Stimulated activated CD4-positive, alpha-beta T cell treated with anti-CD3 and anti-CD28 coated beads, Interleukin-12 subunit alpha, Interleukin-12 subunit beta, amount 100 ng/mL, for 4 hours (primary cell): ENCODE measurements at regions not wholly inside any gene's neighbourhood (a gene's known extent, or its start where the extent isn't known, plus 50 kb on each side); places are given as distances from the start of the nearest gene placed in this dataset.
"Not testable (repeated sequence)": the region's sequence is repeated elsewhere in the genome, so short reads cannot be mapped to it uniquely, and the experiment has no call there.

Experiments used
- DNase-seq: peaks from one replicate; pipeline ENCODE4 v3.0.0-alpha.2; 2020

DNA sequence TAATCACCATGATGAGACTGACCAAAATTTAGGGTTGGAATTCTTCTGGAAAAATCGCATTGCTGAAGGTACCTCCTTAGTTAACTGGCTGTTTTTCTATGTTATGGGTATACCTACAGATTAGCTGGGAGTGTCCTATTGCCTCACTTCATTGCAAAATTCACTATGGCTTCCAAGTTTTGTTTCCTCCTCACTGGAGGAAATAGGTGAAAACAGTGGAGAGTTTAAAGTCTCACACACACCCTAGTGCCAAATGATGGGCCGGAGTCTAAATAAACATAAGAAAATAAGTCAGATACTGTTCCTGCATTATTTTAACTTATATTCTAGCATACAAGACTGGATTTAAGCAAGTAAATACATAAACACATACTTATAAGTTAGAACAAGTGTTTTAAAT is 98.2 kb downstream of the AHR start:
- DNase-seq = no peak

DNA sequence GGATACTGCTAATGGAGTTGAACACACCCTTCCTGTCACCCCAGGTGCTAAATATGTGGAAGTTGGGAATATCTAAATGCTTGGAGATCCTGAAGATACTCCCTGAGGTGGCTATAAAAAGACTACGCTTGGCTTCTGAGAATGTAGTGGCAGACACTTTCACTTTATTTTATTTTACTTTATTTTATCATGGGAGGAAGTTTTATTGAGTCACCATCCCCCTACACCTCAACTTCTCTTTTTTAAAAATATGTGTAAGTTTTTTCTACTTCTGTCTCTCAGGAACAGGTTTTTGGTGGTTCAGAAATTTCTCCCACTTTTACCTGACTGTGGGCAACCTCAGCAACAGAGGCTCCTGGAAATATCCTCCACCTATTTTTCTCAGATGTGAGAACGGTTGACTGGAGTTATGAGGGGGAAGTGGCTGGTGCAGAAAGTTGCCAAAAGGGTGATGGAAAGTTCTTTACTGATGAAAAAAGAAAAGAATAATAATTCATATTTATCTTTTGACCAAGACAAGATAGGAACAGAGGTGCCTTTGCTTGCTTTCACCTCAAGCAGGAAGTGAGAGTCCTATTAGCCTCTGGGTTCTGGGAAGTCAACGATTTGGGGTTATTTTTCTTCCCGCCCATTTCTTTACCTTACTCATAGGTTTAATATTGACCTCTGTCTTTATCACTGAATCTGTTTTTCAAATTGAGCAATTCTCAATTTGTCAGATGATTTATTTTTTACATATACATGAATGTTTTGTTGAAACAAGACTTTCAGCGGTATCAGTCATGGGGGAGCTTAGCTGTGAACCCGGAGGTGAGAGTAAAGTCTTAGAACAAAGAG is 103.6 kb downstream of the AHR start:
- DNase-seq = no peak

DNA sequence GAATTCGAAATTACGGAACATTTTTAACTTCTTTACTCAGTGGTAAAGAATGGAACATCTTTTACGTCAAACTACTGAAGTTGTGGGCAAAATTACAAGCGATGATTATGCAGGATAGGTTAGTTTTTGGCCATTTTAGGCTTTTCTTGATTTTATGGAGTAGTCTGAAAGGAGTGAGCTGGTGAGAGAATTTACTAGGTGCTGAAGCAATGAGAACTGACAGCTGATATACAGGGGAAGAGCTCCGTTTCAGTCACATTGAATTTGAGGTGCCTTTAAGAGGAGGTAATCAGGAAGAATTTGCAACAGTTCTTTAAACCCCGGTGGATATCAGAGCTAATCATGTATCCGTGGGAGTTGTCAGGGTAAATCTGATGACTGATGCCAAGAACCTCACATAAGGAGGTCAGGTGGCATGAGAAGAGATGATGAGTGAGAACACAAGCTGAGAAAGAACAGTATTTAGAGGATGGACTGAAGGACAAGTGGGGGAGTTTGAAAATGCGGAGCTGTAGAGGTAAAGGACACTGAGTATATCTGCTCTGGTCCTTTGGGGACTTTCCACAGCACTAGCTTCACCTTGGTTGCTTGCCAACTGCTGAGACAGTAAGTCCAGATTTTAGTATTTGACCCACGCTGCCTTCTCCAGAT is 104.3 kb downstream of the AHR start:
- no peak for DNase-seq

DNA sequence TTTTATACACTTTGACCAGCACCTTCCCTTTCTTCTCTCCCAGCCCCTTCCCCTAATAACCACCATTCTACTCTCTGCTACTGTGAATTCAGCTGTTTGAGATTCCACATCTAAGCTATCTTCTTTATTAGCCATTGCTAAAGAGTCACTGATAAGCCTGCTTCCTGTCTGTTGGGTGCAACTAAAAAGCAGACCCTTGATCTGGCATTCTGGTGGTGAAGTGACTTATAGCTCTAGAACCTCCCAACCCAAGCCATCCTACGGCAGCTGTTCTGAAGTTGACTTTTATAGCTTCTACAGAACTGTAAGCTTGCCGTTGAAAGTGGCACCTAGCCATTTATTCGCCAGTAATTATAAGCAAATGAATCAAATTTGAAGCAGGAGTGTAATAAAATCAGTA is 105.6 kb downstream of the AHR start:
- DNase-seq = no peak

DNA sequence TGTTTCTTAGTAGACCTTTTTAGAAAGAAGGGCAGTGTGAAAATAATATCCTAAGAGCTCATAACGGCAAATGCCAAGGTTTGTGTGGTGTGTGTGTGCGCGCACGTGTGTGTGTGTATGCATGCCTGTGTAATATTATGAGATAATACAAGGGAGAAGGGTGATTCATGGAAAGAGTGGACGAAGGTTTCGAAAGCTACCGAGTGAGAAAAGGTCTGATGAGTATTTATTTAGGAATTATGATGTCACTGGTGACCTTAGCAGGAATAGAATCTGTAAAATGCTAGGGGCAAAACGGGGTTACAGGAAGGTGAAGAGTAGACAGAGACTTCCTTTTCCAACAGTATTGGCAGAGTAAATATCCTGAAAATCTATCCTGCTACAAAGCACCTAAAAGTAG is 107.3 kb downstream of the AHR start:
- no peak for DNase-seq

DNA sequence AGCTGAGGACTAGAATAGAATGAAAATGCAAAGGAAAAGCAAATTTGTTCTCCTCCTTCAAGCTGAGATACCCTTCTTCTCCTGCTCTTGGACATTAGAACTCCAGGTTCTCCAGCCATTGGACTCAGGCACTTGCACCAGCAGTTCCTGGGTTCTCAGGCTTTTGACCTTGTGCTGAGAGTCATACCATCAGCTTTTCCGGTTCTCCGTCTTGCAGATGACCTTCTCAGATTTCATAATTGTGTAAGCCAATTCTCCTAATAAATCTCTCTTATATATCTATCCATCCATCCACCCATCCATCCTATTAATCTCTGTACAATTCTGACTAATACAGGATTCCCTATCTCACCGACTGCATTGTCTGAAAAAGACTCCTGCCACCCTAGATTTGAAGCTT is 108.3 kb downstream of the AHR start:
- no peak for DNase-seq

DNA sequence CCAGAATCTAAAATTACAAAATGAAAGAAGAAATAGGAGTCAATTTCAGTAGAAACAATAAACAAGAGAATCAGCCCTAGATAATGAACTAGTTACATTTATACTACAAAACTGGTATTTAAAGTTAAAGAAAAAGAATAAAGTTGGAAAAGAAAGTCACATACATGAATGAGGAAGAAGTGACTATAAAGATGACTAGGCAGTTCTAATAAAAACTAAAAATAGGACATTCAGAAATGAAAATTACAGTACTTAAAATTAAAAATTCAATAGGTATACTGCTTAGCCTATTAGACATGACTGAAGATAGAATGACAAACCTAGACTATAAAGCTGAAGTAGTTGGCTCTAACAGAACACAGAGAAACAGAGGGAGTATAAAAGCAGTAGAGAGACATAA is 108.8 kb downstream of the AHR start:
- DNase-seq = no peak

DNA sequence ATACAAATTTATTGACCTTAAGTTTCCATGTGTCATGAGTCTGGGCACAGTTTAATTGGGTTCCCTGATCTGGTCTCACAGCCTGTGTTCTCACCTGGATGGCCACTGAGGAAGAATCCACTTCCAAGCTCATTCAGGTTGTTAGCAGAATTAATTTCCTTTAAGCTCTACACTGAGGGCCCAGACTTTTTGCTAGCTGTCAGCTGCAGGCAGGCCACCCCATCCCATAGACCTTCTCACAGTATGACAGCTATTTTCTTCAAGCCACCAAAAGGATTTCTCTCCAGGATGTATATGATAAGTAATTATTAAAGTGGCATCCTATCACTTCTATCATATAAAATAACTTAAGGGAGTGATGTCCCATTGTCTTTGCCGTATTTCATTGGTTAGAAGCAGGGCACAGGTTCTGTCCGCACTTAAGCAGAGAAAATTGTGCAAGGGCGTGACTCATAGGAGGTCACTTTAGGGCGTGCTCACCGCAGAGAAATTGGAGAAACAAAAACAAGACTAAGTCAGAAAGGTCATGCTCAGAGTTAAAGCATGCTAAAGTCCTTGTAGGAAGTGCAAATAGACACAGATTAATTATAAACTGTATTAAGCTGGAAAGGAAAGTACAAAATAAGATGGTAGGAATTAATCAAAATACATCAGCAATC is 109.9 kb downstream of the AHR start:
- no peak for DNase-seq

DNA sequence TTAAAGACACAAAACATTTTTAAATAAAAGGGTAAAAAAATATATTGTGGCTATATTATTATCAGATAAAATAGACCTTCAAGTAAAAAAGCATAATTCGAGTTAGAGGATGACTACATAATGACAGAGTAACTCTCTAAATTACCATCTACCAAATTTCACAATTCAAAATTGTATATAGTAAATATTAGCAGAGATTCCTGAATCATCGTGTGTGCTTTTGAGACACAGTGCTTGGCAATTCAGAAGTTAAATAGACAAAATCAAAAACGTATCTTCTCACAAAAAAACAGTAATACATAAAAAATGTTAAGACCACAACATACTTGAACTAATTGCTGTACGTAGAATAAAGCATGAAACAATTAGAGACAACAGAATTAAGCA is 110.4 kb downstream of the AHR start:
- DNase-seq = no peak

DNA sequence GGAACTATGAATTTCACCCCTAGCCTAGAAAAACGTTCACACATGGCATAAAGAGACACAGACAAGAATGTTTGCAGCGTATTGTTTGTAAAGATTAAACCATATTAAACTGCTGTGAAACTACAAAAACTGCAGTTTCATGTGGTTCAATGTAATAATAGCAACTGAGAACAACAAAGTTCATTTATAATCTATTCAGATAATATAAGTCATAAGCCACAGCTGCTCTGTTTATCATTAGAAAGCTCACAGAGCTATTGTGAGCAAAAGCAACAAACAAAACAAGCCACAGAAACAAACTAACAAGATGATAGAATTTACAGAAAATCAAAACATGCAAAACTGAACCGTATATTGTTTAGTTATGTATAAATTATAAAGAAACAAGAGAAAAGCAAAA is 113.5 kb downstream of the AHR start:
- no peak for DNase-seq

DNA sequence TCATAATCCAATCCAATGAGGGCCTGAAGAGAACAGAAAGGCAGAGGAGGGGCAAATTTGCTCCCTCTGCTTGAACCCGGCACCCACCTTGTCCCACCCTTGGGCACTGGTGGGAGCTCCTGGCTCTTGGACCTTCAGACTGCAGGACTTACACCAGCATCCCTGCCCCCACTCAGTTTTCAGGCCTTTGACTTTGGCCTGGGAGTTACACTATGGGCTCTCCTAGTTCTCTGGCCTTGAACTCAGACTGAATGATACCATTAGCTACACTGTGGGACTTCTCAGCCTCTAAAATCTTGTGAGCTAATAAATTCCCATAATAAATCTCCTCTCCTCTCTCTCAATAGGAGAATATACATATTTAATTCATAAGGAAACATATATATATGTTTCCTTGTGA is 114.4 kb downstream of the AHR start:
- DNase-seq = no peak

DNA sequence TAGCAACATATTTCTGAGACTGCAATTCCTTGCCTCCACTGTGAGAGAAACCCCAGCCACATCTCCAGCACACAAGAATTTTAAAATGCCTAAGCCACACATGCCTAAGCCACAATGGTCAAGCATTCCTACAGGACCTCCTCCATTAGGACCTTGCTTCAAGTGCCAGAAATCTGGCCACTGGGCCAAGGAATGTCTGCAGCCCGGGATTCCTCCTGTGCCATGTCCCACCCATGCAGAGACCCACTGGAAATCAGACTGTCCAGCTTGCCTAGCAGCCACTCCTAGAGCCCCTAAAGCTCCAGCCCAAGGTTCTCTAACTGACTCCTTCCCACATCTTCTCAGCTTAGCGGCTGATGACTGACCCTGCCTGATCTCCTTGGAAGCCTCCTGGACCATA is 117.5 kb downstream of the AHR start:
- no peak for DNase-seq

DNA sequence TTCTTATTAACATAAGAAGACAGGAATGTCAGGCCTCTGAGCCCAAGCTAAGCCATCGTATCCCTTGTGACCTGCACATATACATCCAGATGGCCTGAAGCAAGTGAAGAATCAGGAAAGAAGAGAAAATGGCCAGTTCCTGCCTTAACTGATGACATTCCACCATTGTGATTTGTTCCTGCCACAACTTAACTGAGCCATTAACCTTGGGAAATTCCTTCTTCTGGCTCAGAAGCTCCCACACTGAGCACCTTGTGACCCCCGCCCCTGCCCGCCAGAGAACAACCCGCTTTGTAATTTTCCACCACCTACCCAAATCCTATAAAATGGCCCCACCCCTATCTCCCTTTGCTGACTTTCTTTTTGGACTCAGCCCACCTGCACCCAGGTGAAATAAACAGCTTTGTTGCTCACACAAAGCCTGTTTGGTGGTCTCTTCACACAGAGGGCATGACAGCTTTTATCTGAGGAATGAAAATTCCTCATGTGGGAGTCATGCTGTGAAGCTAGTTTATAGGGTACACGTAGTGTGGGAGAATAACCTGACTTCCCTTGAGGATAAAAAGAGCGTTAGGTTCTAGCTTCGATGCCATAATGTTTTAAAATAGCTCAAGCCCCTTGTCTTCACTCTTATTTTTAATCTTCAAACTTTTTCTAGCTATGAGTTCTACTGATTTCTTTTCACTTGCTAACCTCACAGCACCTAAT is 122.0 kb downstream of the AHR start:
- DNase-seq = not testable (repeated sequence)

DNA sequence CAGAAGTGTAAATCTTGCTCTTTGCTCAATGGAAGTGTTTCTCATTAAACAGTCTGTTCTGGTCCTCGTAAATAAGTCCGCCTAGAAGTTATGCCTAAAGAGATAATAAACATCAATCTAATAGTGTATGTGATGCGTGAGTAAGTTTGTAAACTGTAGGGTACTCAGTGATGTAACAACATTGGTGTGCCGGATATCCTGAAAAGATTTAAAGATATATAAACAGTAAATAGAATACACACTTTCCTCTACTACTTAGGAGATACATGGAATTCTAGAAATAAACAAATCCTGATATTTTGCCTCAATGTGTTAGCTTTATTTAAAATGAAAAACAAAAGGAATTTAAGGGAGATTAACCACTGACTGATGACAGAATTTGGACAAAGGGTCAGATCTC is 123.5 kb downstream of the AHR start:
- no peak for DNase-seq

DNA sequence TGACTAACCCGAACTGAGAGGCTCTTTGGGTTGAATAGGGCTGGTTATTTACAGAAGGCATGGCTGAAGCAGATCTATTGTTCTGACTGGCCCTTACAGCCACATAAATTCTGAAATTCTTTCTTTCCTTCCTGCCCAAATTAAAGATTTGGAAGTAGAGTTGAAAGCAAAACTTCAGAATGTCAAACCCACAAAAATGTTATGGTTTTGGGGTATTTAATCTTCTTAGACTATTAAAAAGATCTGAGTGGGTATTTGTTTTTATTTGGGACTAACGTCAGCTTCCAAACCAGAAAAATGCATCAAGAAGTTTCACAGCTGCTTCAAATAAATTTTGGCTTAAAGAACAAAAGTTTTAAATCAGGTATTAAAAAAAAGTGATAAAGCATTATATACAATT is 124.5 kb downstream of the AHR start:
- no peak for DNase-seq

DNA sequence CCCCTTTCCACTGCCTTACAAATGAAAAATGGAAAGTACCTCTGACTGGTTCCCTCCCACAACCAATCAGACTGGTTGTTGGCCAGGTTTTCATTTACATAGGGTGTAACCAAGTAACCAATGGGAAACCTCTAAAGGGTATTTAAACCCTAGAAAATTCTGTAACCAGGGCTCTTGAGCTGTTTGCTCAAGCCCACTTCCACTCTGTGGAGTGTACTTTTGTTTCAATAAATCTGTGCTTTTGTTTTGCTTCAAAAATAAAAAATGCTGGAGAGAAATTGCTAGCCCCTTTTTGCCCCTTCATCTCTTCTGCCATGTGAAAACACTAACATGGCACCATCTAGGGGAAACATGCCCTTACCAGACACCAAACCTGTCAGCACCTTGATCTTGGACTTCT is 129.5 kb downstream of the AHR start:
- DNase-seq = no peak

DNA sequence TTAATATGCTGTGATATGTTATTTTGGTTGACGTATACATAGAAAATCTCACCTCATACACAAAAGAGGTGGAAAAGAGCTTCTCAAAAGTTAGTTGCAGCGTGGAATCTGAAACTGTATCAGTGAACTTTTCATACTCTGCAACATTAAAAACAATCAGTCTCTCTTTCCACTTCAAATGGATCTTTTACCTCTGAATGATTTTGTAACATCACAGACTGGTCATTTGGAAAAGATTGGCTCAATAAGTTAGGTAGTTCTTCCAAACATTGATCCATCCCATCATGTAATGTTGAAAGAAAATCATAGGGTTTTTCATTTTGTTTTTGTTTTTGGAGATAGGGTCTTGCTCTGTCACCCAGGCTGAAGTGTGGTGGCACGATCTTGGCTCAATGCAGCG is 131.1 kb downstream of the AHR start:
- DNase-seq = no peak

DNA sequence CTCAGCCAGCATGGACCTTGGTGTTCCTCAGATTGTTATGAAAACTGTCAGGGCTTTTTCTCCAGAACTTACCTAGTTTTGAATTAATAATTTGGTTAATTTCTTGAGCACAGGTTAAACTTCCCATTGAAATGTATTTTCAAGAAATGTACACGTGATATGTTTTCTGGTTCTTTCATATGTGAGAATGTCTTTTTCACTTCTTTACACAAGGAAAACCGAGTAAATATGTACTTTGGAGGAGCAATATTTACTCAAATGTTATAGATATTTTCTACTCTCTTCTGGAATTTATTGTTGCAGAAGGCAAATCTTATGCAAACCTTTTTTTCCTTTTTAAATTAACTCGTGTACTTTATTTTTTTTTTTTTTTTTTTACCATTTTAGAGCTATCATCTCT is 134.3 kb downstream of the AHR start:
- no peak for DNase-seq

DNA sequence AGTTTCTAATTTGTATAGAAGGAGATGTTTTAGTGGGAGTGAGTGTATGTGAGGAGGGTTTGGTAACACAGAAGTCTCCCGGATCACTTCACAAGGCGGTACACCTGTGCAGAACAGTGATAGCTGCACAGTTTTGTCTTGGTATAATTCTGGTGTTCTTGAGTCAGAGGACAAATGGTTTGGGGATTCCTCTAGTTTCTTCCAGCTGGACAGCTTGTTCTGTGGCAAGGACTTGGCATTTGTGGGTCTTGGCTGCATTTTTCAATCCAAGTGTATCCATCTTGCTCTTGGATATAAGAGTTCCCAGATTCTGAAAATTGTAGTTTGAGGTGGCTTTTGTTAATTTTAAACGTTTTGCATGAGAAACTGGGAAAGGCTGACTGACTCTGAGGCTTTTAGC is 135.7 kb downstream of the AHR start:
- no peak for DNase-seq

DNA sequence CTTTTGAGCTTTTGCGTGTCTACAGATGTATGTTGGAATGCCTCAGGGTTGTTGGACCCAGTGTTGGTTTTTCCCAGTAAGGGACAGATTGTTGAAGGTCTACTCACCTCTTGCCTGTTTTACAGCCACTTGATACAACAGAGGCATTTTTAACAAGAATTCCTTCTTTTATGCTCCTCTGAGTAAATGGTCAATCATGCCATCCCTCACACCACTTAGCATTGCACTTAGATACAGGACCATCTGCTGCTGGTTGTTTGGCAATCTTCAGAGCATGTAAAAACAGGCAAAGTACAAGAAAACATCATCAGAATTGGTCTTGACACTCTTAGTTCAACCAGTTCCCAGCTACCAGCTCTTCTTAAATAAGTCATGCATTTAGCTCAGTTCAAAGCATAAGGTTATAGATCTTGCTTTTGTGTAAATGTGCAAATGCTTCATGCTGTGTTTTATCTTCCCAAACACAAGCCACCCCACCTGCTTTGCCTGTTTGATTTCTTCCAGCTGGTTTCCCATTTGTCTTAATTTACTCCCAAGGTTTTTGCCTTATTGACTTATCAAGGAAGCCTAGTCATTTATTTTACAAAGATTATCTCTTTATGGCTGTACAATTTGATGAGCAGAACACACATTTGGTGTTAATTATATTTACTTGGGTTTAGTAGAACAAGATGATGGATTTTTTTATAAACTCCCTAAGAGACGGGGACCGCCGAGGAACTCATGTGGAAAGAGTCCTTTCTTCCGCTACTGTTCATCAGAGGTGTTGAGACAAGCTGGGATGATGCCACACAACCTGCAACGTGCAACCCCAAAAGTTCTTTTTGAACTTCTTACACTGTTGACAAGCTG is 136.6 kb downstream of the AHR start:
- no peak for DNase-seq

DNA sequence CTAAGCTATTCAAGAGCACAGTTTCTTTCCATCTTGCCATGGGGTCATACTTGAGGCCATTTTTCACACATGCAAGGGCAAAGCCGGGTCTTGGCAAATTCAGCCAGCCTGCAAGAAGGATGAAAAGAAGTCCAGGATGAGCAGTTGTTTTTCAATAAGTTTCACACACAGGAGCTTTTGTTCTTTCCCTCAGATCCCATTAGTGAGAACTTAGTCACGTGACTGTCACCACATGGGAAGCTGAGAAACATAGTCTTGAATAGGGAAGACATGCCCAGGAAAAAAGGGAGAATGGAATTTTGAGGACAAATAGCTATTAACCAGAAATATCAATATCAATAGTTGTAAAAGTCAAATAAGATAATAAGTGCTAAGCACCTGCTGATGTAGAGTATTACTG is 137.7 kb downstream of the AHR start:
- no peak for DNase-seq

DNA sequence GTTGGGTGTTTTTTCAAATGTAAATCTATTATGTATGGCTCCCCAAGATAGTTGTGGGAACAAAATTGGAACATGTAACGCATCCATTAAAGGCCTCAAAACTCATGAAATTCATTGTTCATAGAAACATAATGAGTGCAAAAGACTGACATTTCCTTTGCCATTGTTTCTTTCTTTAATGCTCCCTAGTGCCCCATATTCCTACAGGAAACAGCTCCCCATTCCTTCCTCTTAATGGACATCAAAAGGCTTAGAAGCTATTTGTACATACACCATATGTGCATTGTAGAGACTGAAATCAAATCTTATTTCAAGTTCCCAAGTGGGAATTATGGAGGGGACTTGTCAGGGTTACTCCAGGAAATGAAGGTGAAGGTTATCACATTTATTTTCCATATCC is 139.1 kb downstream of the AHR start:
- DNase-seq = no peak
